Superior temporal gyrus (tissue), 1 donor: ENCODE measurements at regions not wholly inside any gene's neighbourhood (a gene's known extent, or its start where the extent isn't known, plus 50 kb on each side); places are given as distances from the start of the nearest gene placed in this dataset.

Source experiments
- DNase-seq: peaks from one replicate; pipeline ENCODE4 v3.0.0-alpha.2; 2016; ENCODE audit errors: extremely low spot score

DNA sequence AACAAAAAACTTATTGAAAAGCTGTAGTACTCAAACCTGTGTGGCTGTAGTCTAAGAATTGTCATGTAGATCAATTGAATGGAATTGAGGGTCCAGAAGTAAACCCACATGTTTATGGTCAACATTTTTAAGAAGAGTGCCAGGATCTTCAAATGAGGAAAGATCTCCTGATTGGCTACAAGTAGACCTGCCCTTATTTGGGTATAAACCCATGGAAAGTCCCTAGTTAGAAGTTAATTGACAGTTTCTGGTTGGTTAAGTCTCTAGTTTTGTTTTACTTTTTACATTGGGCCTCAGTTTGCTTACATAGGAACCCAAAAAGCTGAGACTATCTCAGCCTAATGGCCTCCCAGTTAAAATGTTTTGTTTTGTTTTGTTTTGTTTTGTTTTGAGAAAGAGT is 91.9 kb upstream of the RESF1 start:
- no peak for DNase-seq

- DNase-seq, result no peak
These were observed 92.7 kb upstream of the RESF1 start for GRCh38 chr12:31866523-31866922.

DNA sequence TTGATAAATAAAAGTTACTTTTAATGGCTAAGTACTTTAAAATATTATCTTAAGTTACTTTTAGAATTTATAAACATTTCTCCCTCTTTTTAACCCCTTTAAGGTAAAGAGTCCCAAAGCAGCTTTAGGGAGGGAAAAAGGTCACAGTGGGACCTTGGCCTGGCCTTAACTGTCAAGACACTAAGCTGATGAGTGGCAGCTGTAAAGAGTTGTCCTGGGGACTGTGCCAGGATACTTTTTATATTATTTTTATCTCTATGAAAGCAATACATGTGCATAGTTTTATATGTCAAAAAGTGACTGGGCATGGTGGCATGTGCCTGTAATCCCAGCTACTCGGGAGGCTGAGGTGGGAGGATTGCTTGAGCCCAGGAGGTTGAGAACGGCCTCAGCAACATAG is 94.2 kb upstream of the RESF1 start:
- no peak for DNase-seq

GRCh38 chr12:31861360-31861759 is 97.9 kb upstream of the RESF1 start:
- no peak for DNase-seq

- no peak for DNase-seq
These were observed 98.8 kb upstream of the RESF1 start for GRCh38 chr12:31860401-31860800.

GRCh38 chr12:31859232-31859977 is 99.8 kb upstream of the RESF1 start:
- no peak for DNase-seq

DNA sequence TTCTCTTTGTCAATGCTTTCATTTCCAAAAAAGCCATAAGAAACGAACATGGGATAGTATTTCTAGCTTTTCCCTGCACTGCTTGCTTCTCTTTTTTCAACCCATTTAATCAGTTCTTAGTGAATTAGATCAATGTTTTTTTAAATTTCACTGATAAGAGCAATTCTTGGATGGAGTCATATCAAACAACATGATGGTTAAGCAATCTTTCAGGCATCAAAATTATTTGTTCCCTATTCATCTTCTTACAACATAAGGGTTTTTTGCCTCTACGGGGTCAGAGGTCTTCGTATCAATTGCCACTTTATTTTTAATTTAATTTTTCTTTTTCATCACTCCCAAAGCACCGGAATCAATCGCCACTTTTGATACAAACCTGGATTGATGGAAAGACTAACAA is 103.8 kb upstream of the RESF1 start:
- DNase-seq, result no peak

DNA sequence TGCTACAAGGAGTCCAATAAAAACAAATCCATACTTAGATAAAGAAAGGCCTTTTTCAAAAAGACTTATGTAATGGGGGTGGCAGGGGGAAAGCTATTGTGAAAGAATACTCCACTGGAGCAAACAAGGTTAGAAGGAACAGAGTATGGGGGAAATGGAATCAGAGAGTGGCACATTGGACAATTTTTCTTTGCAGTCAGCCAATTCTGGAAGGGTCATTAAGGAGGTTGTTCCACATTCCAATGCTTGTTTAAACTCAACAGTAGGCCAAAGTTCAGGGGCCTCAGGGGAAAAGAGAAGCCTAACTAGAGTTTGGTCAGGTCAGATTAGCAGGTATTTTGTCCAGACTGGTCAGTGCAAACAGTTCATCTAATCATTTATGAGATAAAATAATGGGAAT is 105.2 kb upstream of the RESF1 start:
- no peak for DNase-seq

DNA sequence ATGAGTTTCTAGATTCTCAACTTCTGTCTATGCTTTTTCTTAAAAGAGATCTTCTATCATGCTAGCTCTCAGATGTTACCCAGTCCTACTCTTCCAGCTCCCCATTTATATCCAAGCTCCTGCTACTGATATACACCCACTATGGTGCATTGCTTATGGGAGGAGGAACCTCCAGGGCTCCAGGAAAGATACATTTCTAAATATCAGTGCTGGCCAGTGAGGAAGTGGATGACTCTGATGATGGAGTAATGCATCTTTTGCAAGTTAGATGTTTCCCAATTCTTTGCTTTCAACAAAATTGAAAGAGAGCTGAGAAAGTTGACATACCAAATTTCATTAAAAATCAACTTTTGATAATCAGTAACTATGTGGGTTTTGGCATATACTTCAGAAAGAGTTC is 105.7 kb upstream of the RESF1 start:
- no peak for DNase-seq

DNA sequence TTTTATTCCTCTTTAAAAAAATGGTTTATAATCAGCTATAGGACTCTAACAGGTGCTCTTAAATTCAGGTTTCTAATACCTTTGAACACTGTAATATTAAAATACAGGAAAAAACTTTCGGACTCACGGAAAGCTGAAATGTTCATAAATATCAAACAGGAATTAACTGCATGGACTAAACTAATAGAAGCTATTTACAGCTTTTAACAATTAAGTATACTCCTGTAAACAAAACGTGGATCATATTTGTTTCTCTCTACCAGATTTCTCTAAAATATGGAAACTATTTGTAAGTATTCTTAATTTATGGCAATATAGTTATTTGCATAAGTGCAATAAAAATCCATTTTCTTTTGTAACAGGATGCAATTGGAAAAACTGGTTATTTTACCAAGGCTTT is 108.9 kb upstream of the RESF1 start:
- DNase-seq, result no peak

- no peak for DNase-seq
These were observed 110.0 kb upstream of the RESF1 start for GRCh38 chr12:31849090-31849687.

- DNase-seq, result no peak
These were observed 112.8 kb upstream of the RESF1 start for GRCh38 chr12:31846405-31846804.

- no peak for DNase-seq
These were observed 113.4 kb upstream of the RESF1 start for GRCh38 chr12:31845613-31846322.

DNA sequence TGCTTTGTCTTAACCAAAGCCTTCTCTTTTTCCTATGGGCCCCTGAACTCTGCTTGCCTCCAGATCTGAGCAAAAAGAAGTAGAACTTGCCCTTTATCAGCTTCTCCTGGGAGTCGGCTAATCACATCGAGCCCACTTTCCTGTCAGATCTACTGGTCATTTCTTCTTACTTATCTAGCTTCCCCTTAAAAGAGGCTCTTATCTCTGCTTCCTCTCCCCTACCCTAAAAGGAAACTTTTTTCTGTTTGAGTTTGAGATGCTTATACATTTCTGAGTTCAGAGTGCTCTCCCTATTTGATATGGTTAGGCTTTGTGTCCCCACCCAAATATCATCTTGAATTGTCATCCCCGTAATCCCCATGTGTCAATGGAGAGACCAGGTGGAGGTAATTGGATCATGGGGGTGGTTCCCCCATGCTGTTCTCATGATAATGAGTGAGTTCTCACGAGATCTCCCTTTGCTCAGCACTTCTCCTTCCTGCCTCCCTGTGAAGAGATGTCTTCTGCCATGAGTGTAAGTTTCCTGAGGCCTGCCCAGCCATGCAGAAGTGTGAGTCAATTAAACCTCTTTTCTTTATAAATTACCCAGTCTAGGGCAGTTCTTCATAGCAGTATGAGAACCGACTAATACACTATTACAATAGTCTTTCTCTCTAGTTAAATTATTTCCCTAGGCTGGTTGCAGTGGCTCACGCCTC is 114.7 kb upstream of the AMN1 start:
- no peak for DNase-seq

DNA sequence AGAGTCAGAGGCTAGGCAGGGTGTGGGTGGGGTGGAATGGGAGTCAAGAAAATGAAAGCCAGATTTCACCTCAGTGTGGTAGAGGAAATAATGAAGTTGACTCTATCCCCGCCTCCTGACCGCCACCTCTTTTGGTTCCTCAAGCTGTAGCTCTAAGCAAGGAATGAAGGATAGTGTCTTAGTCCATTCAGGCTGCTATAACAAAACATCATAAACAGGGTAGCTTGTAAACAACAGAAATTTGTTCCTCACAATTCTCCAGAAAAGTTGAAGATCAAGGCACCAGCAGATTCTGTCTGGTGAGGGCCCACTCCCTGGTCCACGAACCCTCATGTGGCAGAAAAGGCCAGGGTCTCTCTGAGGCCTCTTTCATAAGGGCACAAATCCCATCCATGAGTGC is 109.1 kb upstream of the AMN1 start:
- DNase-seq, result no peak

GRCh38 chr12:31835276-31835882 is 106.6 kb upstream of the AMN1 start:
- DNase-seq, result no peak

- no peak for DNase-seq
These were observed 105.3 kb upstream of the AMN1 start for GRCh38 chr12:31834150-31834549.

- no peak for DNase-seq
These were observed 104.2 kb upstream of the AMN1 start for GRCh38 chr12:31832740-31833729.

DNA sequence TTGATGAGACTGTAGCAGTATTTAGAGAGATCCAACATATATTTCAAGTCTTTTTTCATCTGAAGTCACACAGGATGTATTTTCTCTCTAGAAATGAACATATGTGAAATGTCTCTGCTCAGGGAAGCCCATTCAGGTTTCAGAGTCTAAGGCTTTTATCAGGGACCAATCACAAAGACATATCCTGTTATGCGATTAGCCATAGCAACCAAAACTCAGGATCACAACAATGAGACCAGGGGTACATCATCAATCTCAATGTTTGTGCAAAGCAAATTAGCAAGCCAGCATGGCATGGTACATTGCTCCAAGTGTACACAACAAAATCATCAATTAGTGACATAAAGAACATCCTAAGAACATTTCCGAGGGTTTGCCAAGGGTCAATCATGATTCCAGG is 99.2 kb upstream of the AMN1 start:
- DNase-seq, result no peak

- DNase-seq, result no peak
These were observed 93.9 kb upstream of the AMN1 start for GRCh38 chr12:31822761-31823160.

- DNase-seq, result no peak
These were observed 92.7 kb upstream of the AMN1 start for GRCh38 chr12:31821484-31821883.
